K562 (cell line): ENCODE measurements at regions not wholly inside any gene's neighbourhood (a gene's known extent, or its start where the extent isn't known, plus 50 kb on each side); places are given as distances from the start of the nearest gene placed in this dataset.

Experiments used
- ATAC-seq: fragments of 200-7000 bp; cut with Tn5 transposase; 3 replicates; pipeline ENCODE4 v1.9.1; 2020; ENCODE audit warnings: moderate library complexity
- BruUV-seq: library from RNA; stranded (reverse); fragments of 400-500 nt; replicated peaks from 2 replicates; lab custom pipeline; 2021; lab: Mats Ljungman, UMichigan
- CTCF ChIA-PET: fragments of 300-600 bp; formaldehyde crosslinking; extraction: SDS; loops from one replicate; lab custom pipeline; 2021; ENCODE audit warnings: low intra/inter-chr PET ratio; lab: Yijun Ruan, JAX
- POLR2A ChIA-PET: fragments of 300-600, 350-650 bp; sonication (Branson Sonifier 250); formaldehyde crosslinking; extraction: SDS; loops from one replicate; lab custom pipeline; 2021; ENCODE audit warnings: antibody characterized with exemption, inconsistent platforms; lab: Yijun Ruan, JAX
- DNase-seq, 4 experiments: peaks; one replicate each; pipeline versions ENCODE4 v3.0.0 to v3.0.0-alpha.2; 2011 to 2018; ENCODE audit warnings: low spot score in 3 of 4, mixed read lengths in 3 of 4; ENCODE audit errors: extremely low read depth in 1 of 4
- FAIRE-seq: peaks from 2 replicates; lab custom pipeline; 2011; peaks lifted over from hg19 to GRCh38; lab: Jason Lieb, UNC
- H2AFZ ChIP-seq: 2 replicates; pipeline ENCODE4 v1.6.0; 2011; ENCODE audit warnings: low read depth, low read length, control low read depth, inconsistent platforms
- H3K27ac ChIP-seq: fragments of 200-600 bp; 3 replicates; pipeline ENCODE4 v1.8.0; 2011; ENCODE audit warnings: low read depth, mild to moderate bottlenecking, control low read depth, inconsistent platforms, low read length, moderate library complexity, mixed read lengths; ENCODE audit errors: extremely low read depth
- H3K27me3 ChIP-seq, 2 experiments: fragments of 300-600 bp in 1 of 2; 2 replicates in 1 of 2; 3 replicates in 1 of 2; pipeline versions ENCODE4 v1.6.0 to v1.8.0; 2011; ENCODE audit warnings: inconsistent platforms in 2 of 2, low read length in 2 of 2, mild to moderate bottlenecking in 1 of 2, mixed read lengths in 1 of 2, moderate library complexity in 1 of 2; ENCODE audit not compliant: control insufficient read depth in 2 of 2, insufficient read depth in 2 of 2
- H3K36me3 ChIP-seq: fragments of 300-600 bp; 3 replicates; pipeline ENCODE4 v1.8.0; 2011; ENCODE audit warnings: mild to moderate bottlenecking, low read length, inconsistent platforms; ENCODE audit not compliant: control insufficient read depth, insufficient read depth
- H3K4me1 ChIP-seq, 2 experiments: fragments of 200-600 bp in 1 of 2; replicated peaks in 1 of 2; 2 replicates in 1 of 2; 3 replicates in 1 of 2; pipeline versions ENCODE4 v1.5.1 to v1.8.0; 2011; ENCODE audit warnings: inconsistent platforms in 2 of 2, low read length in 2 of 2, mild to moderate bottlenecking in 1 of 2, mixed read lengths in 1 of 2, moderate library complexity in 1 of 2; ENCODE audit not compliant: control insufficient read depth in 2 of 2, insufficient read depth in 2 of 2
- H3K4me2 ChIP-seq: 2 replicates; pipeline ENCODE4 v1.6.1; 2011; ENCODE audit warnings: low read length, control low read depth, inconsistent platforms, mixed read lengths; ENCODE audit not compliant: insufficient read depth
- H3K4me3 ChIP-seq: fragments of 200-600 bp; sonication (generic), shearing (Covaris generic); 2 replicates; pipeline ENCODE4 v1.5.1; 2016; ENCODE audit warnings: control low read depth, inconsistent platforms
- H3K79me2 ChIP-seq: fragments of 200-600 bp; 3 replicates; pipeline ENCODE4 v1.8.0; 2011; ENCODE audit warnings: low read length, inconsistent platforms; ENCODE audit not compliant: control insufficient read depth, insufficient read depth
- H3K9ac ChIP-seq, 2 experiments: 2 replicates each; pipeline versions ENCODE4 v1.6.0 to v1.6.1; 2011; ENCODE audit warnings: low read depth in 2 of 2, low read length in 2 of 2, control low read depth in 1 of 2, inconsistent platforms in 1 of 2, mild to moderate bottlenecking in 1 of 2, mixed read lengths in 1 of 2; ENCODE audit not compliant: insufficient read depth in 1 of 2
- H3K9me1 ChIP-seq: one replicate; pipeline ENCODE4 v1.6.0; 2011; ENCODE audit warnings: inconsistent platforms, mild to moderate bottlenecking, low read length, moderate library complexity; ENCODE audit not compliant: control insufficient read depth, insufficient read depth
- H3K9me3 ChIP-seq: replicated peaks from 2 replicates; pipeline ENCODE4 v1.5.1; 2011; ENCODE audit warnings: low read depth, low read length, inconsistent platforms; ENCODE audit not compliant: control insufficient read depth, insufficient read depth
- H4K20me1 ChIP-seq: replicated peaks from 2 replicates; pipeline ENCODE4 v1.6.1; 2011; ENCODE audit warnings: low read length, inconsistent platforms, mixed read lengths; ENCODE audit not compliant: control insufficient read depth, insufficient read depth
- WGBS: fragments of 100-300 bp; shearing (Covaris generic); methylation state at CpG from one replicate; pipeline ENCODE4 v1.1.6; 2016; ENCODE audit warnings: low coverage, mixed read lengths; ENCODE audit not compliant: insufficient coverage; ENCODE audit errors: missing lambda C conversion rate; 5-methylcytosine and 5-hydroxymethylcytosine counted together
- in situ Hi-C: fragments of 300-500 bp; cut with MboI; formaldehyde crosslinking; loops from 4 replicates; pipeline ENCODE4 v1.15.0; 2018; ENCODE audit warnings: inconsistent platforms, mixed read lengths
- intact Hi-C: fragments of 100-400 bp; cut with micrococcal nuclease; formaldehyde crosslinking; loops from 2 replicates; pipeline ENCODE4 v1.14.2; 2022
- TF ChIP-seq, protein P1 (sequence below): fragments of 250-450 bp; sonication (Bioruptor Pico); IDR thresholded peaks from 2 replicates; pipeline ENCODE4 v1.4.0; 2020

DNA sequence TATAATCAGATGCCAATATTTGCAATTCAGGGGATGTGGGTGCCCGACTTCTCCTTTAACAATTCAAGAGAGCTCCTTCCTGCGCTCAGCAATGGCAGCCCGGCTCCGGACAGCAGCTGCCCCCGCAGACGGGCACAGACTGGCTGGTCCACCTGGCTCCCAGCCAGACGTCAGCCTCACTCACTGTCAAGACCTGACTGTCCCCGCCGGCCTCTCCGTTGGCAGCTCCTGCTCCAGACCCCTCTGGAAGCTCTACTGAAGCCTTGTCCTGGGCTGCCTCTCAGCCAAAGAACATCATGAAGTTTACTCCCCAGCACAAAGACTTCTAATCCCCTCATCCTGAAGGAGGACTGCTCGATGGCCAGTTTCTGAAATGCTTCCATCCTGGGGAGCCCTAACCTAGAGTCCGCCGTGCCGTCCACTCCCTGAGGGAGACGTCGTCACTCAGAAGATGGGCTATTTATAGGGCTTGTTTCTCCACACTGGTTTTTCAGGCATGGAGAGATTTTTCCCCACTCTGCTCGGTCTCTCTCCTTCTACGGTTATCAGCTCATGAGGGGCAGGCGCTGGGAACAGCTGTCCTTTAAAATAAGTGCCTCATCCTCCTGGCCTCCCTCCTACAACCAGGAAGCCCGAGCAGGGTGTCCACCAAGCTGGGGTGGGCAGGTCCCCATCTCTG is 126.2 kb downstream of the RFLNA start:
- Histone ChIP-seq H3K4me1 (peaks cover 19 to 49% of the 10 kb centered on the region in 2 experiments), H3K27ac (no peak overlapping the region), H2AFZ (no peak overlapping the region), H3K4me2 (no peak overlapping the region), H3K79me2 (peaks cover 7% of the 10 kb centered on the region; the same call in 2 of the 3 replicates), H3K9me3 (no peaks in the 10 kb centered on the region), H3K36me3 (peaks cover 49% of the 10 kb centered on the region; the same call in 2 of the 3 replicates), H3K9me1 (no peaks in the 10 kb centered on the region), H4K20me1 (no peaks in the 10 kb centered on the region), H3K9ac (0 out of 4 replicates have a peak overlapping the region, but pooled peaks of 1 of the 2 experiments have one; percentile 4), H3K4me3 (no peak overlapping the region), H3K27me3 (no peaks in the 10 kb centered on the region)
- BruUV-seq, result no TSS peak
- in situ Hi-C loops, result no loop called here
- POLR2A ChIA-PET, result interaction anchor here (1.0 to 1.8 kb wide), 2 partner anchors 8 to 17 kb away, joined by 4 to 6 read pairs; no protein-coding TSS in a partner anchor
- ATAC-seq (no peak), FAIRE-seq (no peak), DNase-seq (no peak)
- TF ChIP-seq, protein P1, sequence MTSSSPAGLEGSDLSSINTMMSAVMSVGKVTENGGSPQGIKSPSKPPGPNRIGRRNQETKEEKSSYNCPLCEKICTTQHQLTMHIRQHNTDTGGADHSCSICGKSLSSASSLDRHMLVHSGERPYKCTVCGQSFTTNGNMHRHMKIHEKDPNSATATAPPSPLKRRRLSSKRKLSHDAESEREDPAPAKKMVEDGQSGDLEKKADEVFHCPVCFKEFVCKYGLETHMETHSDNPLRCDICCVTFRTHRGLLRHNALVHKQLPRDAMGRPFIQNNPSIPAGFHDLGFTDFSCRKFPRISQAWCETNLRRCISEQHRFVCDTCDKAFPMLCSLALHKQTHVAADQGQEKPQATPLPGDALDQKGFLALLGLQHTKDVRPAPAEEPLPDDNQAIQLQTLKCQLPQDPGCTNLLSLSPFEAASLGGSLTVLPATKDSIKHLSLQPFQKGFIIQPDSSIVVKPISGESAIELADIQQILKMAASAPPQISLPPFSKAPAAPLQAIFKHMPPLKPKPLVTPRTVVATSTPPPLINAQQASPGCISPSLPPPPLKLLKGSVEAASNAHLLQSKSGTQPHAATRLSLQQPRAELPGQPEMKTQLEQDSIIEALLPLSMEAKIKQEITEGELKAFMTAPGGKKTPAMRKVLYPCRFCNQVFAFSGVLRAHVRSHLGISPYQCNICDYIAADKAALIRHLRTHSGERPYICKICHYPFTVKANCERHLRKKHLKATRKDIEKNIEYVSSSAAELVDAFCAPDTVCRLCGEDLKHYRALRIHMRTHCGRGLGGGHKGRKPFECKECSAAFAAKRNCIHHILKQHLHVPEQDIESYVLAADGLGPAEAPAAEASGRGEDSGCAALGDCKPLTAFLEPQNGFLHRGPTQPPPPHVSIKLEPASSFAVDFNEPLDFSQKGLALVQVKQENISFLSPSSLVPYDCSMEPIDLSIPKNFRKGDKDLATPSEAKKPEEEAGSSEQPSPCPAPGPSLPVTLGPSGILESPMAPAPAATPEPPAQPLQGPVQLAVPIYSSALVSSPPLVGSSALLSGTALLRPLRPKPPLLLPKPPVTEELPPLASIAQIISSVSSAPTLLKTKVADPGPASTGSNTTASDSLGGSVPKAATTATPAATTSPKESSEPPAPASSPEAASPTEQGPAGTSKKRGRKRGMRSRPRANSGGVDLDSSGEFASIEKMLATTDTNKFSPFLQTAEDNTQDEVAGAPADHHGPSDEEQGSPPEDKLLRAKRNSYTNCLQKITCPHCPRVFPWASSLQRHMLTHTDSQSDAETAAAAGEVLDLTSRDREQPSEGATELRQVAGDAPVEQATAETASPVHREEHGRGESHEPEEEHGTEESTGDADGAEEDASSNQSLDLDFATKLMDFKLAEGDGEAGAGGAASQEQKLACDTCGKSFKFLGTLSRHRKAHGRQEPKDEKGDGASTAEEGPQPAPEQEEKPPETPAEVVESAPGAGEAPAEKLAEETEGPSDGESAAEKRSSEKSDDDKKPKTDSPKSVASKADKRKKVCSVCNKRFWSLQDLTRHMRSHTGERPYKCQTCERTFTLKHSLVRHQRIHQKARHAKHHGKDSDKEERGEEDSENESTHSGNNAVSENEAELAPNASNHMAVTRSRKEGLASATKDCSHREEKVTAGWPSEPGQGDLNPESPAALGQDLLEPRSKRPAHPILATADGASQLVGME (CRISPR knock-in tag), result no peak
- CTCF ChIA-PET, result no interaction called here
- intact Hi-C loops, result no loop called here
- 89% methylated on average over 17 of the region's 20 CpGs for WGBS
